Activated CD8-positive, alpha-beta memory T cell treated with anti-CD3 and anti-CD28 coated beads for 4 hours (primary cell): ENCODE measurements at regions not wholly inside any gene's neighbourhood (a gene's known extent, or its start where the extent isn't known, plus 50 kb on each side); places are given as distances from the start of the nearest gene placed in this dataset.
A peak's percentile ranks its signal among the peaks of the same experiment; 100 is the strongest.

Source experiments
- DNase-seq, 2 donors: peaks; one replicate each; pipeline ENCODE4 v3.0.0-alpha.2; 2020; ENCODE audit warnings: low read depth in 2 of 2

GRCh38 chr20:20881808-20882207 is 169.4 kb upstream of the RALGAPA2 start:
- no peak for DNase-seq

- DNase-seq: no peak
These were observed 164.6 kb upstream of the RALGAPA2 start for GRCh38 chr20:20877079-20877478.

GRCh38 chr20:20875716-20876115 is 163.3 kb upstream of the RALGAPA2 start:
- no peak for DNase-seq

- DNase-seq: no peak
These were observed 160.0 kb upstream of the RALGAPA2 start for GRCh38 chr20:20872428-20872827.

GRCh38 chr20:20869161-20869775 is 156.8 kb upstream of the RALGAPA2 start:
- no peak for DNase-seq

GRCh38 chr20:20864351-20865096 is 152.1 kb upstream of the RALGAPA2 start:
- DNase-seq: no peak

- DNase-seq: peak; percentile 59 to 66
These were observed 147.8 kb upstream of the RALGAPA2 start for GRCh38 chr20:20860078-20860806.

- DNase-seq: no peak
These were observed 147.1 kb upstream of the RALGAPA2 start for GRCh38 chr20:20859510-20859909.

- DNase-seq: no peak
These were observed 144.5 kb upstream of the RALGAPA2 start for GRCh38 chr20:20856956-20857355.

GRCh38 chr20:20856306-20856705 is 143.9 kb upstream of the RALGAPA2 start:
- no peak for DNase-seq

- no peak for DNase-seq
These were observed 138.9 kb upstream of the RALGAPA2 start for GRCh38 chr20:20851385-20851784.

GRCh38 chr20:20850407-20850806 is 138.0 kb upstream of the RALGAPA2 start:
- DNase-seq: no peak

- no peak for DNase-seq
These were observed 136.7 kb upstream of the RALGAPA2 start for GRCh38 chr20:20849161-20849560.

- no peak for DNase-seq
These were observed 135.4 kb upstream of the RALGAPA2 start for GRCh38 chr20:20847814-20848213.

GRCh38 chr20:20843982-20844381 is 131.5 kb upstream of the RALGAPA2 start:
- DNase-seq: no peak

GRCh38 chr20:20839771-20840170 is 127.3 kb upstream of the RALGAPA2 start:
- no peak for DNase-seq

GRCh38 chr20:20837574-20838021 is 125.2 kb upstream of the RALGAPA2 start:
- no peak for DNase-seq

- DNase-seq: no peak
These were observed 124.4 kb upstream of the RALGAPA2 start for GRCh38 chr20:20836836-20837235.

GRCh38 chr20:20835897-20836296 is 123.5 kb upstream of the RALGAPA2 start:
- no peak for DNase-seq

GRCh38 chr20:20834008-20834407 is 121.6 kb upstream of the RALGAPA2 start:
- no peak for DNase-seq

- DNase-seq: no peak
These were observed 120.3 kb upstream of the RALGAPA2 start for GRCh38 chr20:20832715-20833114.

- no peak for DNase-seq
These were observed 119.3 kb upstream of the RALGAPA2 start for GRCh38 chr20:20831794-20832193.

GRCh38 chr20:20829681-20830080 is 117.2 kb upstream of the RALGAPA2 start:
- no peak for DNase-seq
